GM18867 (cell line): ENCODE measurements at regions not wholly inside any gene's neighbourhood (a gene's known extent, or its start where the extent isn't known, plus 50 kb on each side); places are given as distances from the start of the nearest gene placed in this dataset.

Source experiments
- ATAC-seq: cut with Tn5 transposase; IDR thresholded peaks from one replicate; pipeline ENCODE4 v1.9.1; 2021; ENCODE audit warnings: mild to moderate bottlenecking, moderate library complexity; ENCODE audit not compliant: unreplicated experiment

DNA sequence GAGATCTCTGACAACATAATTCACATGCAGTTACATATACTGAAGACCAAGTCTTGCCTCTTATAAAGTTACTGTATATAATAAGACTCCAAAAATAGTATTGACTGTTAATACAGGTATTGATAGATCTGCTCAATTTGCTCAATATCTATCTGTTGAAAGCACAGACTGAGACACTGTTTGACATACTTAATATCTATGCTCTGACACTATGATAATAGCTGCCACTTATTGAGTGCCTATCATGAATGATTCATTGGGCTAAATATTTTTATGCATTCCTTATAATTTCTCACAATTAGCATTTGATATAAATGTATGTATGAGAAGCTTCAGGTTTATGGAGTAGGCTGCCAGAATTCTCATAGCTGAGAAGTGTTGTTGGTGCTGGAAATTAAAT is 1600.9 kb upstream of the IGFBP7 start:
- no peak for ATAC-seq

DNA sequence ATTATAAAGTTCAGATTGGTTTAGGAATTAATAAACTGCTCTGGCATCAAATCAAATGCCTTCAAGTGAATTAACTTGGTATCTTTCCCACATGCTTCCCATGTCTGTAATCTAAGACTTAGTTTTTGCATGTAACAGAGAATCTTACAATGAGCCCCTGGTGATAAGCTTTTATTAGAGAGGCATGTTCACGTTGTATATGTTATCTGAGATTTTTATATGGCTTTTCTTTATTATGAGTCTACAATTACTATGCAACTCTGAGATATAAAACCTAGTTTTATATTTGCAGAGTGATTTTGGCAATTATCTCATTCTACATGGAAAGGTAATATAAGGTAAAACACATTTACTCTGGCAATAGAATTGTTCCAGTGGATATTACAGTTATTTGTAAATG is 1578.4 kb upstream of the IGFBP7 start:
- no peak for ATAC-seq

DNA sequence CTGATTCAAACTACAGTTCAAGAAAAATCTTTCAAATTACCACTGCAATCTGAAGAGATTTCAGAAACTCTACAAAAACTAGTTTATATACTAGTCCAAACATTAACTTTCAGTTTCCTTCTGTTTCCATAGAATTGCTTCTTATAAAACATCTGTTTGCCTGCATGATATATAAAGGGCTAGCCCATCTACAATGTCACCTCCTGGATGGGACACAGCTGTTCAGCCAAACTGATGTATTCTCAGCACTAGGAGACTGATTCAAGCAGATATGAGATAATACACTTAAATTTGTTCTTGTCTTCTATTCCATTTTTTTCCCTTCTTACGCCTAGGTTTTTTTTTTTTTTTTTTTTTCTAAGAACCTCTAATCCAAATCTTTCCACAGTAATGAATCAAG is 1569.7 kb upstream of the IGFBP7 start:
- no peak for ATAC-seq

DNA sequence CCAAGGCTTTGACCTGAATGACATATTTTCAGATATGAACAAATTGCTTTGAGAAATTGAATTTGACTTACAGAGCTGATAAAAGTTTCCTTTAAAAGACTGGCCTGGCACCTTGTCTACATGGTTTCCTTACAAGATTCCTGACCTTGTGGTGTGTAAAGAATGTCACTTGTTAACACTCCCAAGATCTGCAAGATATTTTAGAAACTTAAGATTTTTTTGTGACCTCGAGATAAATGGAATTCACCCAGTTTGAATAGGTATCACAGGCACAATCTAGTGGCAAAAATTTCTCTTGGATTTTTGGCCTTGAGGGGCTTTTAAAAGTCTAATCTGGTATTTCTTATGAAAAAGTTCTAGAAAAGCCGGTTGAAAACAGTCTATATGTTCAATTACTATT is 1568.9 kb upstream of the IGFBP7 start:
- no peak for ATAC-seq

DNA sequence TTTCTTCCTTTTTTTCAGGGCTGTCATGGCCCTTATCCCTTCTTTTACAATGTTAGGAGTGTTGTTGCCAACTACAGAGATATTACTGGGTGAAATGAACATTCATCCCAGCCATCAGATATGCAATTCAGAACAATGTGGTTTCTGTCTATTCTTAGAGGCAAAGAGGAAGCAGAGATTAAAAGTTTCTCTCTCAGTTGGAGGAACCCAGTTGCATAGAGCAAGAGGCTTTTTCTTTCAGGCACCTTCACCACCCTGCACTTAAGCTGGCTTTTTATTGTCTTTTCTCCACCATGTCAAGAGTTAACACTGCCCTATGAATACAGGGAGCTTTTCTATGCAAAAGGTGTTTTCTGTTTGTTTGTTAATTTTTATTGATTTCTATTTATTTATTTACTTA is 1559.6 kb upstream of the IGFBP7 start:
- ATAC-seq, result no peak

DNA sequence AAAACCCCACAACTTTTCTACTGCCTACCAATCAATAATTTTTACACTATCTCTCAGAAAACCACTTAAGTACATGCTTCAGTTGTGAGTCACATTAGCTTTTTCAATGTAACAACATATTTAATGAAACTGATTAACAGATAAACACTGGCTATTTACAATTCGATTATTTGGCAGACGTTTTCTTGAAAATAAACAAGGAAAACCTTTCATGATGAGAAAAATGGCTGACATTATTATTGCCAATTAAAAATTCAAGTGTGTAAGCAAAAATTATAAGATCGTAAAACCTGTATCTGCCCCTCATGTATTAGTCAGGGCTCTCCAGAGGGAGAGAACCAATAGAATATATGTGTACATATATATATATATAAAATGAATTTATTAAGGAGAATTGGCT is 1555.5 kb upstream of the IGFBP7 start:
- ATAC-seq, result no peak

DNA sequence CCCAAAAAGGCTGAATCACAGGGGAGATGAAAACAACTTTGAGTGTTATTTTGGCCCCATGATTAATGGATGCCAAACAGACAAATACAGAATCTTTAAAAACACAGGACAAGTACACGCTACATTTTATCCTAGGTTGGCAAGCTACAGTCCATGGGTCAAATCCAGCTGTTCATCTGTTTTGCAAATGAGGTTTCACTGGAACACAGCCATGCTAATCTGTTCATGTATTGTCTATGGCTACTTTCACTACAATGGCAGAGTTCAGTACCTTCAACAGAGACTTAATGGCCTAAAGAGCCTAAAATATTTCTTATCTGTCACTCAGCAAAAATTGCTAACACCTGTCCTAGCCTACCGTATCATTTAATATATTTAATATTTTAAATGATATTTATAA is 1548.5 kb upstream of the IGFBP7 start:
- no peak for ATAC-seq

DNA sequence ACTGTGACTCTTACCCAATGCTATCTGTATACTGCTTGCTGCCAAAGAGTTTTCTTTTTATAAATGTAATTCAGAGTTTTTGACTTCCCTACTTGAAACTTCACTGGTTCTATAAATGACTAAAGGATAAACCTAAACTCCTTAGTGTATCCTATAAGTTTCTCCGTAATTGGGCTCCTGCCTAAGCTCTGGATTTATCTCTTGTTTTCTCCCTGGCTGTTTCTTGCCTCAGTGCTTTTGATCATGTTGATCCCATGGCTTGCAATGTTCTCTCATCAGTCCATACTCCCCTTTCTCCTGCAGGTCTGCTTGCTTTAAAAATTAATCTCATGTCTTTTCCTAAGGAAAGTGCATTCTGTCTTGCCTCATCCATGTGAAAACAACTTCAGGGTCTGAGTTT is 1543.1 kb upstream of the IGFBP7 start:
- ATAC-seq, result no peak

DNA sequence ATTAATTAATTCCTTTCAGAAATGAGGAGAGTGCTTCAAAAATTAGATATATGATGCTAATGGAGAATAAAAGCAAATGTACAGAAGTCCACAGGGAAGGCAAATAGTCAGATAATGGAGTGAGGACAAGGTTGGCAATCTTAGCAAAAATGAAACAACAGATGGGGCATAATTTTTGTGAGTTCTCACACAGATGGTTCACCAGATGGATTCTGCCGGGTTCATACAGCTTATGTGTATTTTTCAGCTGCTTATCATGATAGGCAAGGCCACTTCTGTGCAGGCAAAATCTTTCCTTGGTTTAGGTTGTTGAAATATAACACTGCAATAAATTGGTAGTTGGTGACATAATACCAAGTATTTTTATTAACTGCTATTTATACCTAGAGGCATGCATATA is 1539.0 kb upstream of the IGFBP7 start:
- ATAC-seq, result no peak

DNA sequence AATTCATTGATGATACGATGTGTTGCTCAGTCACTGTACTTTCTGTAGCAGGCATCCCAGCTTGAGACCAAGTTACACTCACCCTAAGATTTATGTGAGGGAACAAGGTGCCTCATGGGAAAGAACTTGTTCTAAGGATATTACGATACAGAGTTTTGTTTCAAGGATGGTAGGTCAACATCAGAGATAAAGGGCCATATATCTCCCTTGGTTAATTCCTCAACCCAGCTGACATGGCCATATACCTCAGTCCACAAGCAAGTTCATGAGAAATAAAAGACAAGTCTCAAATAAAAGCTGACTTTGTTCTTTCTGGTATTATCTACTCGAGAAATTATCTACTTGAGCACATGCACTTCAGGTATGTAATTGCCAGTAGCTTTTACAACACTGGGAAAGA is 1535.9 kb upstream of the IGFBP7 start:
- ATAC-seq, result no peak

DNA sequence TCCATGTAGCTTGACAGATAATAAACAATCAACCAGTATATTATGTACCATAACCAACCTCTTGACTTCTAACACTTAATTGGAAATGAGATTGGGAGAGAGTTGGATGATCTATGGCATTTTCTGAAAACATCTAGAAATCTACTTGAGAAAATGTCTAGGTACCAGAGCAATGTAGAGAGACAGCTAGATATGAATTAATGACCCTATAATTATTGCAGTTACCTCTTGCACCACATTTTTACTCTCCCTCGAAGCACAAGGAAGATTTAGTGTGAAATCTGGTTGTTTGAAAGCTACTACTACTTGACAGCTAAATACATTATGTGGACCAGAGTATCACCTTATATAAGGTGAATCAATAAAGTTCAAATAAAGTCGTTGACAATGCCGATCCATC is 1534.4 kb upstream of the IGFBP7 start:
- ATAC-seq, result no peak

DNA sequence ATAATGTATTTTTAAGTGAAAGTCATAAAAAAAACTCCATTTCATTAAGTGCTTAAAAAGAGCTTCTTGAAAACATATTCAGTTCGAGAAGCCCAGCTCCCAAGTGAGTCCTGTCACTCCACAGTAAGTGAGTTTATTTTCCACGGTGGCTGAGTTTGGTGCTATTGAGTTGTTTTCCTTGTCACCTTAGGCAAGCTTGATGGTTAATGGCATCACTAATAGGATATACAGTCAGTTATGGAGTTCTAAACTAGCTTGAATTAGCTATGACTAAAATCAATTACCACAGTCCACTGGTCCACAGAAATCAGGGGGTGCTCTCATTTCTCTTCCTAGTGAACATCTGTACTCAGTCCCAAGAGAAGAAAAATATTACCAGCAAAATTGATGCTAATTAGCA is 1526.2 kb upstream of the IGFBP7 start:
- ATAC-seq, result no peak

DNA sequence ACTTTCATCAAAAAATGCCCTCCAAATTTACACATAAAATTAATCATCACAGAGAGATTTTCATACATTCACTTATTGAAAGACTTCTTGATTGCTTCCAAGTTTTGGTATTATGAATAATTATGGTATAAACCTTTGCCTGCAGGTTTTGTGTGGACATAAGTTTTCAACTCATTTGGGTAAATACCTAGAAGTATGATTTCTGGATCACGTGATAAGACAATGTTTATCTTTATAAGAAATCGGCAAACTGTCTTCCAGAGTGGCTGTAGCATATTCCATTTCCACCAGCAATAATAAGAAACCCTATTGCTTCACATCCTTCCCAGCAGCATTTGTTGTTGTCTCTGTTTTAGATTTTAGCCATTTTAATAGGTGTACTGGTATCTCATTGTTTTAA is 1507.0 kb upstream of the IGFBP7 start:
- ATAC-seq, result no peak

DNA sequence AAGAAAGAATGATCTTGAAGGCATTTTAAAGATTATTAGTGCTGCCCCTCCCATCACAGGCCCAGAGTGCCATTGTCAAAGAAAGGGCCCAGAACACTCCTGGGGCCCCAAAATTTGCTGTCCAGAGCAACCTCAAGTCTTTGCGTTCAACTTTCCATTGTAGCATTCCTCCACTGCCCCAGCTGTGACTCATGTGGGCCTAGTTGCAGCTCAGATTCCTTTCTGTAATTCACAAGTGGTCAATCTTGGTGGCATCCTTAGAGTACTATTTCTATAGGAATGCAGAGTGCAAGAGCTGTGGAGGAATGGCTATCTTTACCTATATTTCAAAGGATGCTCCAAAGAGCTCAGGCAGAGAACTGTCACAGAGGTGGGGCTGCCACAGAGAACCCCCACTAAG is 1500.8 kb upstream of the IGFBP7 start:
- no peak for ATAC-seq

DNA sequence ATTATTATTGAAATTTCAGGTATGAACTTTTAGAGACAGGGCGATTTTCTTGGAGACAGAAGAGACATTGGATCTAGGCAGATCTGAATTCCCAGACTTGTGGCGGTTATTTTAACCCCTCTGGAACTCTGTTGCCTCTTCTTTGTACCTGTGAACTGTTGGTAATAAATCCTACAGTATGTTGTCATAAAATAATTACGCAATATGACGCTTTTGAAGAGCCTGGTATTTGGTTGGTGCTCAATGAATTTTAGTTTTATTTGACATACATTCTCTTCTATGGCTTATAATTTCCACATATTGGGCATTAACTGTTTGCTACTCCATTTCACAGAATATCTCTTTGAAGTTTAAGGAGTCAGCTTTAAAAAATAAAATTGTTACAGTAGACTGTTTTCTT is 1496.1 kb upstream of the IGFBP7 start:
- ATAC-seq, result no peak

DNA sequence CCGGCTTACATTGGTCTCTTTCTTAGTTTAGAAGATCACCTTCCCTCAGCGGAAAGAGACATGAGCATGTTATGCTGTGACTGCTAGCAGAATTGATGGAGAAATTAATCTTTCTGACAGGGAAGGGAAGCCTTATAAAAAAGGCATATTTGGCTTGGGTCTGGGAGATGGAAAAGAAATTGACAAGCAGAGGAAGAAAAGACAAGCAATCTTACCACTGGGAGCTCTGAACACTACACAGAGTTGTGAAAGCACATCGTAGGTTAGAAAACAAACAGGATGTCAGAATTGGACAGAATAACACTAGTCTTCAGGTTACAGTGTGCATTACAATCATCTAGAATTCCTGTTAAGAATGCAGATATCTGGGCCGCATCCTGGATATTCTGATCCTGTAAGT is 1493.8 kb upstream of the IGFBP7 start:
- ATAC-seq, result no peak

DNA sequence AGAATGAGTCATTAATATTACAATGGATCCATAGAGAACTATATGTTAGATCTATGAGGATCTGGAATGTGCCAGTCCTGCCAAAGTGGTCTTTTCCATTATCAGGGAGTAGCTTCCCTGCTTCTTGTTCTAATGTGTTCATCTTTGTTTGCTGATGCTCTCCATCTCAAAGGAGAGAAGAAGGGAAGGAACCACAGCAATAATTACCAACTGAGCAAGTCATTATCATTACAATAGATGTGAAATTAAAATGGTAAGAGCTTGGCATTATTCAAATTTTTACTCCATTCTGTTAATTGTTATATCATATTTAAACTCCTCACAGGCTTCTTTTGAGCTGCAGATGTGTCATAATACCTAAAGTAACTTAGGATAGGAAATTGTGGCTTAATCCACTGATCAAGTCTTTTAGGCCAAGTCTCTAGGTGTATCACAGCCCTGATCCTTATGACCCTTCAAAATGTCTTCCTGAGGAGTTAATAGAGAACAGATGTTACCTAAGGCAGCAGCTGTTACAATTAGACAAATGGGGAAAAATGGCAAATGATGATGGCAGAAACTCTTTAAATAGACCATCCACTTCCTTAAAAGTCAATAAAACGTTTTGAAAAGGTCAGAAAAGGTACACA is 1492.7 kb upstream of the IGFBP7 start:
- no peak for ATAC-seq

DNA sequence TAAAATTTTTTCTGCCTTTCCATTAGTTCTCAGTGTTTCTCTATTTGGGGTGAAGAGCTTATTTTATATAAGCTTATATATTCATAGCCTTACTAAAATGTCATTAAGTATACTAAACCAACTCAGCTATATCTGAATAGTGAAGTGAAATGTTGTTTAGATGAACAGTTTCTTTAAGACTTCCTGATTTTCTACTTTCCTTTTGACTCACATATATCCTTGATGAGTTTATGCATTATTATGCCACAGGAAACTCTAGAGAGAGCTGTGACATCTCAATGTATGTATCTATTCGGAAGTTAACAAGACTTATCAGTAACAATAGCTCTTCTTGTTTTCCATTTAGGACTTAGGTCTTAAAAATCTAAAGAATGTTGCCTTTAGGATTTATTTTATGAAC is 1491.8 kb upstream of the IGFBP7 start:
- no peak for ATAC-seq

DNA sequence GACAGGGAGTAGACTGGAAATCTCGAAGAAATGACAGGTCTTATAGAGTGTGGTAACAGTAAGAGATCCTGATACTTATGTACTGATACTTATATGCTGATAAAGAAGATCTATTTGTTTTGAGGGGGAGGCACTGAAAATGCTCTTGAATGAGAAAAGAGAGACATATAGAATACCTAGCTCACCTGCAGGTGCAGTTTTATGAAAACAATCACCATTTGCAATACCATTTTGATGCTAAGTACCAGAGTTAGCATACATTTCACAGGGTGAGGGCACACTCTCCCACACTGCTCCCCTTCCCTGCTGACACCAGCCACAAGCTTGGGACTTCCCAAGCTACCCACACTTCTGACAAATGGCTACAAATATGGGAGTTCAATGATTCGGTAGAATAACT is 1490.1 kb upstream of the IGFBP7 start:
- ATAC-seq, result no peak

DNA sequence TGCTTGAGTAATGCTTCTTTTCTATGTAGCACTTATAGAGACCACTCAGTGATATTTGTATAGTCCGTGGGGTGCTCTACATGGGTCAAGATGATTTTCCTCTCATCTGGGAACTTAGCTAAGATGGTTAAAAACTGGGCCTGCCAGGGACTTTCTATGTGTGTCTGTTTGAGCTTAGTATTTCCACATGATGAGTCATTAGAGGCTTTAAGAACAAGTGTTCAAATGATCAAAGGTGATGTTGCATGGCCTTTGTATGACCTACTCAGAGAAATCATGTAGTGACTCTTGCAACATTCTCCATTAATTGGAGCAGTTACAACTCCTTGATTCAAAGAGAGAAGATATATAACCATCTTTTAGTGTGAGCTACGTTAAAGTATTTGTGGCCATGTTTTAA is 1480.5 kb upstream of the IGFBP7 start:
- ATAC-seq, result no peak

DNA sequence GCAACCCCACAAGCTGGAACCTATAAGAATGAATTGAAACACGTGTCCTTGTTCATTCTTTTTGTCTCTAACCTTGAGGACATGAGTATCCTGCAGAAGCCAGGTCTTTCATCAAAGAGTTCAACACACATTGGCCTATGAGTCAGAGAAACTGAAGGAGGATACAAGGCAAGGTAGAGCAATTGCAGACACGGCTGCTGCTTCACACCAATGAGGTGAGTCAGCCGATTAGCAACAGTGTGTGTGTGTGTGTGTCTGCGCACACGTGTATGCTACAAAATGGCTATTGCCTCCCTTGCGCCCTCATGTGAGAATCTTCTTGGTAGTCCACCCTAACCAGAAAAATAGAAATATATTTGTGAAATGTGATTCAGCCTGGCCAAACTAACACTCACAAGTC is 1477.7 kb upstream of the IGFBP7 start:
- no peak for ATAC-seq

DNA sequence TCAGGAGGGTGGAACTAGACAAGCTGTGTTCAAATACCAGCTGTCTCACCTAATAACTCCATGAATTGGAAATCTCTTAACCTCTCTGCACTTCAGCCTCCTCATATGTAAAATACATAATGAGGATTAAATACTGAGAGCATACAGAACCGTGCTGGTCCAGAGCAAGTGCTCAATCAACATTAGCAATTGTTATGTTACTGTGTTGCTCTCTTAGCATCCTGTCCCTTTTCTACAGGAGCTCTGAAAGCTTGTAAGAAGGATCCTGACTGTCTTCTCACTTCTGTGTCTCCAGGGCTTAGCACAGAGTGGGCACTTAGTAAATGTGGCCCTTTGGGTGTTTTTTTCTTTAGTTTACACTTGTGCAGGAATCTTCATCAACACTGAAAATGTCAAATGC is 1456.1 kb upstream of the IGFBP7 start:
- no peak for ATAC-seq

DNA sequence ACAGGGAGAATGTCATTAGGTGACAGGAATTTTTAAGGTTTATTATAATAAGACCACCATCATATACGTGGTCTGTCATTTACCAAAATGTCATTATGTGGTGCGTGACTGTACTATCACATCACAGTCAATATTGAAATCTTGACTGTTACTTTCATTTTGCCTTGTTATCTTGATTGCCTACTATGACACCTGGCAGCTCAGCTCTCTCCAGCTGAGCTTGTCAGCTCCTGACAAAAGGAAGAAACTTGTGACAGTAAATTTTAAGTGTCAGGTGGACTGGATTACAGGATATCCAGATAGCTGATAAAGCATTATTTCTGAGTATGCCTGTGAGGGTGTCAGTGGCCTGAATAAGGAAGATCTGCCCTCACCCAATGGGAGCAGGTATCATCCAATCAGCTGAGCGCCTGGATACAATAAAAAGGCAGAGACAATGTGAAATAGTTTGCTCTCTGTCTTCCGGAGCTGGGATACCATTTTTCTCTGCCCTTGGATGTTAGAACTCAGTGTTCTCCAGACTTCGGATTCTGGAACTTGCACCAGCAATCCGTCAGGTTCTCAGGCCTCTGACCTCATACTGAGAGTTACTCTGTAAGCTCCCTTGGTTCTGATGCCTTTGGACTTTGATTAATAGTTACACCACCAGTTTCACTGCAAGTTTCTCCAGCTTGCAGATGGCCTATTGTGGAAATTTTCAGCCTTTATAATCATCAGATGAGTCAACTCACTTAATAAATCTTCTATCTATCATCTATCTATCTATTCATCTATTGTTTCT is 1454.7 kb upstream of the IGFBP7 start:
- no peak for ATAC-seq
